ENCODE measurements at regions not wholly inside any gene's neighbourhood (a gene's known extent, or its start where the extent isn't known, plus 50 kb on each side); places are given as distances from the start of the nearest gene placed in this dataset.

- ChIA-PET POLR2A (no interaction called here), CTCF (no interaction called here)
- WGBS (ENCODE audit: missing lambda C conversion rate): 10% methylated on average over 5 of the region's 7 CpGs
- FAIRE-seq (no peak), DNase-seq (ENCODE audit: low read depth in 1 of 2, low spot score in 1 of 2) (no peak), ATAC-seq (no peak)
- Histone ChIP-seq H3K4me2 (no peak overlapping the region), H3K27ac (no peak overlapping the region), H3K4me1 (no peaks in the 10 kb centered on the region), H3K4me3 (no peak overlapping the region), H3K9me3 (no peaks in the 10 kb centered on the region)
- no peak for TF ChIP-seq CBX8 (IDR thresholded peaks at IDR 0.05)
- TF ChIP-seq CHD4 (IDR thresholded peaks at IDR 0.05; ENCODE audit: borderline replicate concordance): no peak
- TF ChIP-seq BCL3 (IDR thresholded peaks at IDR 0.05): no peak
- TF ChIP-seq RFX5 (IDR thresholded peaks at IDR 0.05): no peak
- TF ChIP-seq CHD2 (IDR thresholded peaks at IDR 0.05; ENCODE audit: low read length, partially characterized antibody): no peak
- no peak for TF ChIP-seq HOXB5 (CRISPR knock-in tag; IDR thresholded peaks at IDR 0.05)
- TF ChIP-seq EHMT2 (IDR thresholded peaks at IDR 0.05; ENCODE audit: low read depth): no peak
- no peak for TF ChIP-seq HMGXB4 (CRISPR knock-in tag; IDR thresholded peaks at IDR 0.05; ENCODE audit: borderline replicate concordance)
- TF ChIP-seq POLR2A (IDR thresholded peaks at IDR 0.05; ENCODE audit: low read length): no peak
These were observed 145.3 kb upstream of the VCX3B start for GRCh38 chrX:8319359-8319758.

GRCh38 chrX:8323356-8323755 is 141.3 kb upstream of the VCX3B start:
- no peak for ATAC-seq
- Histone ChIP-seq H3K27ac (no peak overlapping the region), H3K4me3 (no peak overlapping the region), H3K9me3 (no peaks in the 10 kb centered on the region), H3K4me1 (no peaks in the 10 kb centered on the region), H3K4me2 (no peak overlapping the region)
- ChIA-PET CTCF (no interaction called here), POLR2A (no interaction called here)
- WGBS (ENCODE audit: missing lambda C conversion rate): 0% methylated on average over 2 of the region's 4 CpGs
- peak in 1 of 2 experiments; percentile 8 for DNase-seq (ENCODE audit: low read depth in 1 of 2, low spot score in 1 of 2)
- TF ChIP-seq SMC3 (IDR thresholded peaks at IDR 0.05) (no peak), ELK1 (IDR thresholded peaks at IDR 0.05; ENCODE audit: low read depth, low read length) (no peak), CBX8 (IDR thresholded peaks at IDR 0.05) (no peak), TP53 (CRISPR knock-in tag; IDR thresholded peaks at IDR 0.05) (no peak), NPAS2 (CRISPR knock-in tag; IDR thresholded peaks at IDR 0.05; ENCODE audit: borderline replicate concordance) (no peak), CHD2 (IDR thresholded peaks at IDR 0.05; ENCODE audit: low read length, partially characterized antibody) (no peak), ATOH8 (CRISPR knock-in tag; IDR thresholded peaks at IDR 0.05; ENCODE audit: low read depth) (no peak), HOXA7 (CRISPR knock-in tag; IDR thresholded peaks at IDR 0.05) (no peak), PHF8 (IDR thresholded peaks at IDR 0.05; ENCODE audit: borderline replicate concordance, low read depth) (no peak), RARB (CRISPR knock-in tag; IDR thresholded peaks at IDR 0.05) (no peak), TFCP2L1 (CRISPR knock-in tag; IDR thresholded peaks at IDR 0.05) (no peak), RFX5 (IDR thresholded peaks at IDR 0.05) (no peak), GATA3 (IDR thresholded peaks at IDR 0.05; ENCODE audit: borderline replicate concordance) (no peak), EHF (CRISPR knock-in tag; IDR thresholded peaks at IDR 0.05) (no peak), KDM1A (IDR thresholded peaks at IDR 0.05; ENCODE audit: low read depth) (no peak), NR3C1 (IDR thresholded peaks at IDR 0.05) (no peak), SREBF2 (IDR thresholded peaks at IDR 0.05) (no peak), RAD21 (conservative IDR thresholded peaks at IDR 0.05 in 1 of 2, IDR thresholded peaks at IDR 0.05 in 1 of 2) (no peak)
- FAIRE-seq: no peak

Data from A549 (cell line).